Brain microvascular endothelial cell (primary cell): ENCODE measurements at regions not wholly inside any gene's neighbourhood (a gene's known extent, or its start where the extent isn't known, plus 50 kb on each side); places are given as distances from the start of the nearest gene placed in this dataset.

ENCODE experiments used
- DNase-seq: peaks from one replicate; pipeline ENCODE4 v3.0.0-alpha.2; 2020
- H3K27ac ChIP-seq: fragments of 250-450 bp; sonication (Bioruptor Pico); 2 replicates; pipeline ENCODE4 v1.5.1; 2020; ENCODE audit warnings: mild to moderate bottlenecking, moderate library complexity
- H3K27me3 ChIP-seq: fragments of 250-450 bp; sonication (Bioruptor Pico); replicated peaks from 2 replicates; pipeline ENCODE4 v1.5.1; 2020; ENCODE audit warnings: mild to moderate bottlenecking
- H3K36me3 ChIP-seq: fragments of 250-450 bp; sonication (Bioruptor Pico); replicated peaks from 2 replicates; pipeline ENCODE4 v1.5.1; 2020; ENCODE audit warnings: mild to moderate bottlenecking
- H3K4me3 ChIP-seq: 2 replicates; pipeline ENCODE4 v1.5.1; 2011; ENCODE audit warnings: low read depth, mild to moderate bottlenecking, control low read depth, low read length, moderate library complexity
- CTCF ChIP-seq: IDR thresholded peaks from 2 replicates; pipeline ENCODE4 v1.5.1; 2011; ENCODE audit warnings: low read depth, mild to moderate bottlenecking, moderate library complexity, low read length, control low read depth, inconsistent platforms; ENCODE audit errors: missing control alignments
- in situ Hi-C: cut with HindIII; loops from 2 replicates; pipeline ENCODE4 v1.10.0; 2017; ENCODE audit warnings: low sequenced_read_pairs, low pct_ligation_motif_present

- DNase-seq, result no peak
- Histone ChIP-seq H3K4me3 (no peak overlapping the region), H3K27me3 (no peaks in the 10 kb centered on the region), H3K36me3 (no peaks in the 10 kb centered on the region), H3K27ac (no peak overlapping the region)
- in situ Hi-C loops, result no loop called here
- TF ChIP-seq CTCF, result no peak
These were observed 56.2 kb upstream of the ROR1 start for GRCh38 chr1:63717511-63718065.

- no peak for TF ChIP-seq CTCF
- no peak for DNase-seq
- Histone ChIP-seq H3K4me3 (no peak overlapping the region), H3K36me3 (no peaks in the 10 kb centered on the region), H3K27me3 (no peaks in the 10 kb centered on the region), H3K27ac (no peak overlapping the region)
- in situ Hi-C loops, result no loop called here
These were observed 55.3 kb upstream of the ROR1 start for GRCh38 chr1:63718541-63718970.

- peak overlapping the region; percentile 41 for H3K27ac ChIP-seq
- no peak for TF ChIP-seq CTCF
- H3K36me3 ChIP-seq, result no peaks in the 10 kb centered on the region
- H3K27me3 ChIP-seq, result no peaks in the 10 kb centered on the region
- DNase-seq, result peak; percentile 64
- in situ Hi-C loops, result no loop called here
- H3K4me3 ChIP-seq, result no peak overlapping the region
These were observed 52.2 kb upstream of the ROR1 start for GRCh38 chr1:63721531-63722189.

GRCh38 chr1:63723602-63724001 is 50.2 kb upstream of the ROR1 start:
- no peak for DNase-seq
- in situ Hi-C loops, result no loop called here
- no peak for TF ChIP-seq CTCF
- H3K27ac ChIP-seq, result no peak overlapping the region
- H3K36me3 ChIP-seq, result no peaks in the 10 kb centered on the region
- H3K4me3 ChIP-seq, result no peak overlapping the region
- no peaks in the 10 kb centered on the region for H3K27me3 ChIP-seq
